HG02938 (cell line): ENCODE measurements at regions not wholly inside any gene's neighbourhood (a gene's known extent, or its start where the extent isn't known, plus 50 kb on each side); places are given as distances from the start of the nearest gene placed in this dataset.
"Not testable (repeated sequence)": the region's sequence is repeated elsewhere in the genome, so short reads cannot be mapped to it uniquely, and the experiment has no call there.

Source experiments
- ATAC-seq: cut with Tn5 transposase; IDR thresholded peaks from one replicate; pipeline ENCODE4 v1.9.1; 2021; ENCODE audit warnings: mild to moderate bottlenecking, moderate library complexity; ENCODE audit not compliant: unreplicated experiment

DNA sequence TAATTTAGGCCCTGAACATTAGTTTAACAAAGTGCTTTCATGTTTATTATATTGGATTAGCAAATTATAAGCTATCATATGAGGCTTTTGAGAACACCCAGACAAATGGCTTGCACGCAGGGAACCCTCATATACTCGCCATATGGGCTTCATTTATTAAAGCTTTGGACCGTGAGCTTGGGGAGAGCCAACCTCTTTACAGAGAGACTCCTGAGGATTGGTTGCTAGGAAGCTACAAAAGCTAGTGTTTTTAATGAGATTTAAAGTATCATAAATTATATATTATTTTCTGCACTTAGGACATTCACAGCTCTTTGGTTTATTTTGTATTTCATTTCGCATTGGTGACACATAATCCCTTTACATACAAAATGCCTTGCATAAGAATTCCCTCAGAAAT lies 193.8 kb upstream of the TOX3 start:
- no peak for ATAC-seq

DNA sequence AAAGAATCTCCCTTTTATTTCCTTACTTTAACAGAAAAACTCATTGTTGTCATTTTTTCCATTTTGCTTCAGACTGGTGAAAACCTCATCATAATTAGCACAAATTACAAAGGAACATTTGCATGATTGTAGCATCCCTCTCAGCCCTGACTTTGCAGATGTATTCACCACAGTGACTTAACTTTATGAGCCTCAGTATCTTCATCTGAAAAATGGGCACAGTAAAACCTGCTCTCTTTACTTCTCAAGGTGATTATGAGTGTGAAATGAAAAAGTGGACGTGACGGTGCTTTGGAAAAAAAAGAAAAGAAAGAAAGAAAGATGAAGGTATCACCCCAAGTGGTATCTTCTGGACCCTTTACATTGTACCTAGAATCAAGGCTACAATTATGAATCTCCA lies 193.4 kb upstream of the TOX3 start:
- ATAC-seq = no peak

DNA sequence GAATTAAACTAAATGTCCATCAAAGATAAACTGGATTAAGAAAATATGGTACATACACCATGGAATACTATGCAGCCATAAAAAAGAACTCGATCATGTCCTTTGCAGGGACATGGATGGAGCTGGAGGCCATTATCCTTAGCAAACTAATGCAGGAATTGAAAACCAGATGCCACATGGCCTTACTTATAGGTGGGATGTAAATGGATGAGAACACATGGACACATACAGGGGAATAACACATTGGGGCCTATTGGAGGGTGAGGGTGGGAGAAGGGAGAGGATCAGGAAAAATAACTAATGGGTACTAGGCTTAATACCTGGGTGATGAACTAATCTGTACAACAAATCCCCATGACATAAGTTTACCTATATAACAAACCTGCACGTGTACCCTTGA lies 192.0 kb upstream of the TOX3 start:
- ATAC-seq = not testable (repeated sequence)

DNA sequence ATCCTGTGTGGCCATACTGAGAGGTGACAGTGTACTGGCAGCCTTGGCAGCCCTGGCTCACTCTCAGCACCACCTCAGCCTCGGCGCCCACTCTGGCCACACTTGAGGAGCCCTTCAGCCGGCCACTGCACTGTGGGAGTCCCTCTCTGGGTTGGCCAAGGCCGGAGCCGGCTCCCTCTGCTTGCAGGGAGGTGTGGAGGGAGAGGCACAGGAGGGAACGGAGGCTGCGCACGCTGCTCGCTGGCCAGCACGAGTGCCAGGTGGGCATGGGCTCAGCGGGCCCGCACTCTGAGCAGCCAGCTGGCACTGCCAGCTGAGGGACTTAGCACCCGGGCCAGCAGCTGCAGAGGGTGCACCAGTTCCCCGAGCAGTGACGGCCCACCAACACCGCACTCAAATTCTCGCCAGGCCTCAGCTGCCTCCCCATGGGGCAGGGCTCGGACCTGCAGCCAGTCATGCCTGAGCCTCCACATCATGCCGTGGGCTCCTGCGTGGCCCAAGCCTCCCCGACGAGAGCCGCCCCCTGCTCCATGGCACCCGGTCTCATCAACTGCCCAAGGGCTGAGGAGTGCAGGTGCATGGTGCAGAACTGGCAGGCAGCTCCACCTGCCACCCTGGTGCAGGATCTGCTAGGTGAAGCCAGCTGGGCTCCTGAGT lies 184.4 kb upstream of the TOX3 start:
- ATAC-seq = no peak

DNA sequence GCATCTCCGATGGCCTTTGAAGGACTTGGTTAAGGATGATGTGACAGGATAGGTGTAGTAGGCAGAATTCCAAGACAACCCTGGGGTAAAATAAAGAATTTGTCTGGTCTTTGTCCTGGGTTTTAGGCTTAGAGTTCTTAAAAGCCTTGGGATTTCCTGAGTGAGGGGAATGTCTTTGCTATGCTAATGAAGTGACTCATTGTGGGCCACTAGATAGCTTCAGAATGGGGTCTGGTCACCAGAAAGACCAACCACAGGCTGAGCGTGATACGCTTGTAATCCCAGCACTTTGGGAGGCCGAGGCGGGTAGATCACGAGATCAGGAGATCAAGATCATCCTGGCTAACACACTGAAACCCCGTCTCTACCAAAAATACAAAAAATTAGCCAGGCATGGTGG lies 182.8 kb upstream of the TOX3 start:
- no peak for ATAC-seq

DNA sequence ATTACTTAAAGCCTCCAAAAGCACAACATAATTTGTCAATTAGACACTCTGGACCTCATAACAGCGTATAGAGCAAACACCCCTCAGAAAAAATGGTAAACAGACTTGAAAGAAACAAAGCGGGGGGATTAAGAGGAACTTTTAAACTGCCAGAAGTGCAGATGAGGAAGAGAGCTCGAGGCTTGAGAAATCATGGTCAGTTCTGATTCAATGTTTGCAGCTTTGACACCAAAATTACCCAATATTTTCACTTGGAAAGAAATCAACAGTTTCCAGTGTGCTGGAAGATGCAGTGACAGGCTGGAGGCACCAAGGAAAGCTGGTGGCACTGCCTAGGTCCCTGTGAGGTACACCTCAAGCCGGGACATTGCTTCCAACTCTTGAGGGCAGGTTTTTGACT lies 180.9 kb upstream of the TOX3 start:
- no peak for ATAC-seq

DNA sequence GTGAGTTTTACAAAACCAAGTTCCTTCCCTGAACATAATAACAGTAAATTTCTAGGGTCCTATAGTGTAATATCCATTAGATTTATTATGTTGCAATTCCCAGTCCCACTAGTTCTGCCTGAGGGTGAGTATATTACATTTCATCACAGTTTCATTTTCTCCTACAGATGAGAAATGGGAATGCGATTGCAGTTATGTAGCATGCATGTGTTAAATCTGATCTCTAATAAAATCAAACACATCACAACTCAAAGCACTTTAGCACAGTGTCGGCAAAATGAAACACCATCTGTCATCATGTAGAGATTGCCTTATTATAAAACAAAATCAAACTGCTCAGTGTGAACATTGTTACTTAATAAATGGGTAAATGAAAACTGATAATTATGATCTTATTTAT lies 180.5 kb upstream of the TOX3 start:
- ATAC-seq = no peak

DNA sequence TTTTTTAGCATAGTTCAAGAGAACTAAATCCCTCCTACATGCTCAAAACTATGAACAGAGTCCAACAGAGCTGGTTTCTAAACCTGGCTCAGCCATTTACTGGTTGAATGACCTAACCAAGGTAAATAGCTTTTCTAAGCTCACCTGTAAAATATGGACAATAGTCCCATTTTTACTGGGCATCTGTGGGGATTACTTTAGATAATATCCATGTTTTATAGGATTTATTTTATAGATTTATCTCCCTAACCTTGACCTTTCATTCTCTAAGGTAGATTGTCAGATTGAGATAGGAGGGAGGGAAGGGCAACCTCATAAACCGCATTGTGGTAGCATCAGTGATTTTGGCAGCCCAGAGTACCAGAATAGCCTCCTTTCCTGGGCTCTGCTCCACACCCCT lies 178.5 kb upstream of the TOX3 start:
- no peak for ATAC-seq

DNA sequence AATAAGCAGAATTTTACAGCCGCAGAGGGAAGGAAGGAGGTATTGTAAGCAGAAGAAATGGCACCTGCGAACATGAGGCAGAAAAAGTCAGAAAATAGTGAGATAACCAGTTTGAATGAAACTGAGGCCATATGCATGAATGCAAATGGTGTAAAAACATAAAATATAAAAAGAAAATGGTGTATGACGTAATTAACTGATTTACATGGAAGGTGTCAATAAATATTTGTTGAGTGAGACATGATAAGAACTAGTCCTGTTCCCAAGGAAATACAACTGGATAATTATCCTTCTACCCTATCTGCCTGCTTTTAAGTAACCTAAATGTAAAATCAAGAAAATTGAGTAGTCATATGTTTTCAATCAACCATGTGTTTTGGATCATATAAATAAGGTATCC lies 178.1 kb upstream of the TOX3 start:
- ATAC-seq = no peak

DNA sequence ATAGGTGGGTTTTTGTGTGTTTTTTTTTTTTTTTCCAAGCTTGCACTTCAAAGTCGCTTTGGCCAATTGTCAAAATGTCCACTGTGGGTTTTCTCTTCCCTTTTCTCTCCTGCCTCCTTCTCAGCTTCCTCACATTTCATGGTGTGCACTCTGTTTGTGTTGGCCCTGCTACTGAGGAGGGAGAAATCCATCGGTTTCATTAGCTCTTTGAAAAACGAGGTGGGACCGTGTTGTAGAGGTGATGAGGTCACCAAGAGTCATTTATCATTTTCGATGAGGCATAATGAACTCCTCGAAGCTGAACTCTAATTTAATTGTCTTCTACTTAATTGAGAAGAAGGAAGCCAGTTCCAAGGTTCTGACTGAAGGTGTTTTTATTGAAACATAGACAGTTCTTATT lies 174.4 kb upstream of the TOX3 start:
- no peak for ATAC-seq

DNA sequence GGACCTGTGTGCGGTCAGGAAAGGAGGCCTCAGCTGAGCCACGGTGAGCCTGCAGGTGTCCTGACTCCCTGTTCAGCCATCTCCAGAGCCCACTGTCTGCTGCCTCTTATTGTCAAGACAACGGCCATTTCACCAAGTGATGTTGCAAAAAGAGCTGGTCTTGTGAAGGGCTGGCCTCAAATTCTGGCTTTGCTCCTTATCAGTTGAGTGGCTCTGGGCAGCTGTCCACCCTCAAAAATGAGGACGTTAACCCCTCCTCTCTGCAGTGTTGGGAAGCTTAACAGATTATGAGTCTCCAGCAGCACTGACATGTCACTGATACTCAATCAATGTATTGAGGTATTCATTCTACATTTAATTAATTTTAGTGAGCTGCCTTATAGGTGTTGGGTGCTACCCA lies 171.1 kb upstream of the TOX3 start:
- ATAC-seq = no peak

DNA sequence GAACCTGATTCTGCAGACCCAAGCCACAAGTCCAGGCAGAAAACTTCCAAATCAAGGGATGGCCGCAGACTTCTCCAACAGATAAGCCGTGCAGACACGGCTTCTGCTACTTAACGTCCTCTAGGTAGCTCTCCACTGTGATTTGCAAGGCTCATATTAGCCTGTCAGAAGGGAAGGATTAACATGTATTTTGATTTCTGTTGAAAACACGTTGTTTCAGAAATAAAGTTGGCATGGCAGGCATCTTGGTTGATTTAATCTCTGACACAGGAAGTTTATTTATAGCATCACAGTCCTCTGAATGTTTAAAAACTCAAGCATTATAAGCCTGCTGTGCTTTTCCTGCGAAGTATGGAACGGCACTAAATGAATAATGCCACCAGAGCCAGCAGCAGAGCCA lies 166.8 kb upstream of the TOX3 start:
- ATAC-seq = no peak

DNA sequence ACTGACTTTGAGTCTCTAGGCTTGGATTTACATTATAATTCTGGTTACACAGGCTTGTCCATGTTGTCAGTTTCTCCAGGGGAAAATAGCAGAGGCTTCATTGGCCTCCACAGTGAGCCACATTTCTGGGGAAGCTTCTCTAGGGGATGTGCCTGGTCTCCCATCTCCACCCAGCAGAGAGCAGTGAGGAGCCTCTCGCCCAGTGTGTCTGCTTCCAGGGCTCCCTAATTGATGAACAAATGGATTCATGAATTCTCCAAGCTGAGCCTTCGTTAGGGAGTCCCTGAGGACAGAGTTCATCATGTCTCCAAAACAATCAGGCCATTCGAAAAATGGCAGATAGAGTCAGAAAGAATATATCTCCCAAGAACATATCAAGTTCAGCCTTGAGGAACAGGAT lies 162.4 kb upstream of the TOX3 start:
- ATAC-seq = no peak

DNA sequence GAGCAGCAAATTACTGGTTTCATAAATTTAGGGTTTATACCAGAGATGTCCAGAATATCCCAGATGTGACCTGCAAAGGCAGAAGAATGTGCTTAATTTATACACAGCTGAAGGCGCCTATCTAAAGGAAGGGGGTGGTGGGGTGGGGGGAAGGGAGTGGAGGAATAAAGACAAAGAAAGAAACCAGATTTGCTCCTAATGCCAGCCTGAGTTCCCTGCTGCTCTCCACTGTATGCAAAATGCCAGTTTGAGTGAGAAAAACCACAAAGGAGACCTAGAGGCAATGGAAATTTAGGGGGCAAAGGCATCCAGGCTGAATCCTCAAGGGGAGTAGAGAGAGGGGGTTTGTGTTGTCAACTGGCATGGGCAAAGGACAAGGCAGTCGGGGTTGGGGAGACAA lies 161.5 kb upstream of the TOX3 start:
- no peak for ATAC-seq

DNA sequence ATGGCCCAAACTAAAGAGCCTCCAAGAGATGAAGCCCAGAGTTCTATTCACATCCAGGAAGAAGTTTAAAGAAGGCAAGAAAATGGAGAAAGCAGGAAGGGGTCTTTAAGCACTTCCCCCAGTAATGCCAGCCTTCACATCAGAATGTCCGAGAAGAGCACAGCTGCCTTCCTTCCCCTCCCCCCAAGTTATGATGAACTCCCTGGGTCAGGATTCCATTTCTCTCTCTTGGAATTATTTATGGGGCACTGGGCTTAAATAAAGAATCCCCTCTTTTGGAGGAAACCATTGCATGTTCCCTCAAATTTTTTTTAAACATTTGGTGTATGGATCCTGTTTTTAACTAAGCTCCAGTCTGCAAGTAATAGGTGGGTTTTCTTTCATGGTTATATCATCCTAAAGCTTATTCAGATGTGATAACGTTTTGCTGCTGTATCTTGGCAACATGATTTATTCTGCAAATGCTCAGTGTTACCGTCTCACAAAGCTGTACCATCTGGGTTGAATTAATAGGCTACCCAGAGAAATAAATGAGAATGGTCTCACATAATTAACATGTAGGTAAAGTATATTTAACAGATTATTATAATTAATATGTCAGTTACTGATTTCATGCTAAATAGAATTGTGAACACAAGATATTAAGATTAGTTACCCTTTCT lies 160.9 kb upstream of the TOX3 start:
- ATAC-seq = no peak

DNA sequence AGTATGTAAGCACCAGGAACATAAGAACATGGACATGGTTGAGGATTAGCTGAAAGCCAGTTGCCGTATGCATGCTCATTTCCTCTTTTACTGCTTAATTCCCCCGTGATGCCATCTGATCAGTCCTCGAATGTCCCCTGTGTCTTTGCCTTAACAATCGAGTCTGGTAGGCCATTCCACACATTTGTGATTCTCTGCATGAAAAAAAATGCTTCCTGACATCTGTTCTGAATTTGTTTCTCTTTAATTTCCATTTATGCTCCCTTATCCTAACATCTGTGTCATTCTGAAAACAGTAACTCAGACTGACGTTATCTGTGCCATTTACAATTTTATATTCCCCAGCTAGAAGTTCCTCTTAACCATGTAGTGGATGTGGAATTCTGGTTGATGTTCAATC lies 158.2 kb upstream of the TOX3 start:
- no peak for ATAC-seq

DNA sequence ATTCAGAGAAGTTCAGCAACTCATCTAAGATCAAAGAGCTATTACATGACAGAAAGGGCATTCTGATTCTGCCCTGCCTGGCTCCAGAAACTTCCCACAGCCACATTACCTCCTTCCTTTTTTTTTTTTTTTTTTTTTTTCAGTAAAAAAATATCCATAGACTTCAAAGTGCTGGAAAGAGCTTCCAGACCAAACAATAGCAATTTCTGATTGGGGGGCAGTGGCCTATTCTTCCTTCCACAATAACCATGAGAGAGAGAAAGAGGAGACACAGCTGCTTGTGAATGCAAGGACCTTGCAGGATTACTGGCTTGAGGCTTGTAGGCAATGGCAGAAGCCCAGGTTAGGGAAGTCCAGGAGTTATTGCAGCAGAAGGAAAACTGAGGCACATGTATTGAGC lies 151.0 kb upstream of the TOX3 start:
- ATAC-seq = no peak

DNA sequence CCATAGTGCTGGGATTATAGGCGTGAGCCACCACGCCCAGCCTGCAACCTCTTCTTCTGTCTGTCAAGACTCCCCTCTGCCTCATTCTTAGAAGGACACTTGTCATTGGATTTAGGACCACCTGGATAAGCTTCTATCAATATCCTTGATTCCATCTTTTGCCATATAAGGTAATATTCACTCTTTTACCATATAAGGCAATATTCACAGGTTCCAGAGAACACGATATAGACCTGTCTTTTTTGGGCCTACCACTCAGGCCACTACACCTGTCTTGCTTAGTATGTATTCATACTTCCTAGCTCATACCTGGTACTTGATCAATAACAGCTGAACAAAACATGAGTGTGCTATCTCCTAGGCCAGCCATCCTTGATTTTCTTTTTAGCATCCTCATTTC lies 149.2 kb upstream of the TOX3 start:
- ATAC-seq = no peak

DNA sequence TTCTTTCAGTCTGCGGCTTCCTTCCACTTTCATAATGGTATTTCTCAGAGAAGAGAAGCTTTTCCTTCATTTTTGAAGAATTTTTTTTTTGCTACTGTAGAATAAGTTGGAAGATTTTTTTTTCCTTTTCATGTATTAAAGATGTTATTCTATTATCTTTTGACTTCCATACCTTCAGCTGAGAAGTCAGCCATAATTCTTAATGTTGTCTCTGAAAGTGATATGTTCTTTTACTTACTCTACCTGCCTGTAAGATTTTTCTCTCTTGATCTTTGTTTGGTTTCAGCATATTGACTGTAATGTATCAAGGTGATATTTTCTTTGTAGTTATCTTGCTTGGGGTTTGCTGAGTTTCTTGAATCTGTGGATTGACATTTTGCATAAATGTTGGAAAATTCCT lies 143.5 kb upstream of the TOX3 start:
- no peak for ATAC-seq

DNA sequence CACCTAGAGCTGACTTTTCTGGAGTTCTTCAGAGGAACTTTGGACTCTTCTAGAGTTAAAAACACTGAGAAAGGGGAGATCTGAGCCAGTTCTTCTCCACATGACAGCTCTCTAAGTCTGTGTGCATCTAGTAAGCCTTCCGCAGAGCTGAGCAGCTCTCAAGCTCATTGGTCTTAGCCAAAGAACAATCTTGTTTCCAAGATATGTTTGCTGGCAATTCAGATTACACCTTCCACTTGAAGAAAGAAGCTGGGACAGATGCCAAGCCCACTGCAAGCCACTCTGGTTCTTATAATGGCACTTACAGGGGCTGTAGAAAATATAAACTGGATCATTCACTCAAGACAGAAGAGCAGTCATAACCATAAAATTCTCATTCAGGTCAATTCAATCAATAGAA lies 134.1 kb upstream of the TOX3 start:
- ATAC-seq = no peak

DNA sequence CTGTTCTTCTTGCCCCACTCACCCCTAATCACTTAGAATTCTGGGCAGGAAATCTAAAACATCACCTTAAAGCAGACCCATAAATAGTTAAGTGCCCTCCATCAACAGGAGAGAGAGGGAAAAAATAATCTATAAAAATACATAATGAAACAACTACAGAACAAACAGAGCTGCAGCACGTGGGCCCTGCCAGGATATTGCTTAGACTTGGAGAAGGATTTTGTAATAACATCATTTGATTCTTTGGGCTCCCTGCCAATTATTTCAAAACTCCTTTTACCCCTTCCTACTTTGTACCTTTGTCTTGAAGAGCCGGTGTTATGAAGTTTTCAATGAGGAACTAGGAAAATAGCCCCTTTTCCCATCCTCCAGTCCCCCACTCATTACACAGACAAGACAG lies 130.6 kb upstream of the TOX3 start:
- ATAC-seq = no peak

DNA sequence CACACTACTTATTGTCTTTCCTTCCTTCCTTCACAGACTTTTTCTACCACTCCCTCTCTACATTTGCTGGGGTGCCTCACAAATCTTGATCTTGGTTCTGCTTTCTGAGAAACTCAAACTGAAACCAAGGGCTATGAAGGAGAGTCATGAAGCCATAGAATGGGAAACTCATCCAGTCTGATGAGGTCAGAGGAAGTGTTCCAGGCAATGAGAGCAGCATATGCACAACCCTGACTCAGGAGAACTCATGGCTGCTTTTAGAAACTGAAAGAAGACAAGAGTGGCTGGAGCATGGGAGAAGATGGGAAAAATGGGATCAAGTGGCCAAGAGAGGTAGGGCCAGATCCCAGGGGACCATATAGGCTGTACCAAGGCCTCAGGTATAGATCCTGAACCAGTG lies 130.0 kb upstream of the TOX3 start:
- ATAC-seq = no peak

DNA sequence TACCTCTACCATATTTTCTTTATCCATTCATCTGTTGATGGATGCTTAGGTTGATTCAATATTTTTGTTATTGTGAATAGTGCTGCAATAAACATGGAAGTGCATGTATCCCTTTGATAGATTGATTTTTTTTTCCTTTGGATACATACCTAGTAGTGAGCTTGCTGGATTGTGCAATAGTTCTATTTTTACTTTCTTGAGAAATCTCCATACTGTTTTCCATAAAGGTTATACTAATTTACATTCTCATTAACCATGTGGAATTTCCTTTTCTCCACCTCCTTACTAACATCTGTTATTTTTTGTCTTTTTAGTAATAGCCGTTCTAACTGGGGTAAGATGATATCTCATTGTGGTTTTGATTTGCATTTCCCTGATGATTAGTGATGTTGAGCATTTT lies 124.6 kb upstream of the TOX3 start:
- no peak for ATAC-seq
